ENCODE measurements at regions not wholly inside any gene's neighbourhood (a gene's known extent, or its start where the extent isn't known, plus 50 kb on each side); places are given as distances from the start of the nearest gene placed in this dataset.

- TF ChIP-seq, protein P1, sequence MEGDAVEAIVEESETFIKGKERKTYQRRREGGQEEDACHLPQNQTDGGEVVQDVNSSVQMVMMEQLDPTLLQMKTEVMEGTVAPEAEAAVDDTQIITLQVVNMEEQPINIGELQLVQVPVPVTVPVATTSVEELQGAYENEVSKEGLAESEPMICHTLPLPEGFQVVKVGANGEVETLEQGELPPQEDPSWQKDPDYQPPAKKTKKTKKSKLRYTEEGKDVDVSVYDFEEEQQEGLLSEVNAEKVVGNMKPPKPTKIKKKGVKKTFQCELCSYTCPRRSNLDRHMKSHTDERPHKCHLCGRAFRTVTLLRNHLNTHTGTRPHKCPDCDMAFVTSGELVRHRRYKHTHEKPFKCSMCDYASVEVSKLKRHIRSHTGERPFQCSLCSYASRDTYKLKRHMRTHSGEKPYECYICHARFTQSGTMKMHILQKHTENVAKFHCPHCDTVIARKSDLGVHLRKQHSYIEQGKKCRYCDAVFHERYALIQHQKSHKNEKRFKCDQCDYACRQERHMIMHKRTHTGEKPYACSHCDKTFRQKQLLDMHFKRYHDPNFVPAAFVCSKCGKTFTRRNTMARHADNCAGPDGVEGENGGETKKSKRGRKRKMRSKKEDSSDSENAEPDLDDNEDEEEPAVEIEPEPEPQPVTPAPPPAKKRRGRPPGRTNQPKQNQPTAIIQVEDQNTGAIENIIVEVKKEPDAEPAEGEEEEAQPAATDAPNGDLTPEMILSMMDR (IDR thresholded peaks at IDR 0.05) = no peak
- TF ChIP-seq EZH2 (IDR thresholded peaks at IDR 0.05; ENCODE audit: borderline replicate concordance, insufficient read depth, low read depth, low read length, poor library complexity, severe bottlenecking) = no peak
These were observed 1092.1 kb upstream of the TMEM132C start for GRCh38 chr12:127174881-127175280.

Data from B cell (primary cell).